GM18511 (cell line): ENCODE measurements at regions not wholly inside any gene's neighbourhood (a gene's known extent, or its start where the extent isn't known, plus 50 kb on each side); places are given as distances from the start of the nearest gene placed in this dataset.

Source experiments
- ATAC-seq: cut with Tn5 transposase; IDR thresholded peaks from one replicate; pipeline ENCODE4 v1.9.1; 2021; ENCODE audit warnings: mild to moderate bottlenecking, moderate library complexity; ENCODE audit not compliant: unreplicated experiment

- ATAC-seq = no peak
Observed at GRCh38 chr17:72439893-72440502, 319.2 kb downstream of the SOX9 start.

GRCh38 chr17:72440961-72441360 lies 320.1 kb downstream of the SOX9 start:
- ATAC-seq = no peak

GRCh38 chr17:72441909-72442308 lies 321.1 kb downstream of the SOX9 start:
- no peak for ATAC-seq

- ATAC-seq = no peak
Observed at GRCh38 chr17:72444517-72445054, 323.8 kb downstream of the SOX9 start.

GRCh38 chr17:72445055-72445991 lies 324.5 kb downstream of the SOX9 start:
- ATAC-seq = no peak

GRCh38 chr17:72446118-72446517 lies 325.3 kb downstream of the SOX9 start:
- ATAC-seq = no peak

GRCh38 chr17:72446525-72447250 lies 325.9 kb downstream of the SOX9 start:
- no peak for ATAC-seq

GRCh38 chr17:72447251-72447640 lies 326.4 kb downstream of the SOX9 start:
- no peak for ATAC-seq

GRCh38 chr17:72448019-72448418 lies 327.2 kb downstream of the SOX9 start:
- no peak for ATAC-seq

- no peak for ATAC-seq
Observed at GRCh38 chr17:72452286-72453173, 331.7 kb downstream of the SOX9 start.

GRCh38 chr17:72454342-72454741 lies 333.5 kb downstream of the SOX9 start:
- ATAC-seq = no peak

GRCh38 chr17:72455562-72455961 lies 334.7 kb downstream of the SOX9 start:
- ATAC-seq = no peak

- ATAC-seq = no peak
Observed at GRCh38 chr17:72456075-72456474, 335.3 kb downstream of the SOX9 start.

- ATAC-seq = no peak
Observed at GRCh38 chr17:72457712-72458111, 336.9 kb downstream of the SOX9 start.

GRCh38 chr17:72458301-72458700 lies 337.5 kb downstream of the SOX9 start:
- ATAC-seq = no peak

GRCh38 chr17:72460711-72461110 lies 339.9 kb downstream of the SOX9 start:
- ATAC-seq = no peak

- no peak for ATAC-seq
Observed at GRCh38 chr17:72461757-72462156, 340.9 kb downstream of the SOX9 start.

- ATAC-seq = no peak
Observed at GRCh38 chr17:72462407-72462806, 341.6 kb downstream of the SOX9 start.

- no peak for ATAC-seq
Observed at GRCh38 chr17:72462814-72463213, 342.0 kb downstream of the SOX9 start.
